OCI-LY7 (cell line): ENCODE measurements at regions not wholly inside any gene's neighbourhood (a gene's known extent, or its start where the extent isn't known, plus 50 kb on each side); places are given as distances from the start of the nearest gene placed in this dataset.

Experiments
- BruUV-seq: library from RNA; stranded (reverse); fragments of 400-500 nt; replicated peaks from 2 replicates; lab custom pipeline; 2021; lab: Mats Ljungman, UMichigan
- CTCF ChIA-PET: fragments of 300-600 bp; sonication (Branson Sonifier 250); formaldehyde crosslinking; loops from one replicate; lab custom pipeline; 2022; ENCODE audit warnings: antibody characterized with exemption; ENCODE audit not compliant: unreplicated experiment; lab: Charles Lee
- POLR2A ChIA-PET: fragments of 300-600 bp; sonication (Branson Sonifier 250); formaldehyde crosslinking; loops from one replicate; lab custom pipeline; 2022; ENCODE audit warnings: antibody characterized with exemption; lab: Charles Lee
- DNase-seq: peaks from one replicate; pipeline ENCODE4 v3.0.0-alpha.2; 2015; ENCODE audit warnings: low spot score
- H2AFZ ChIP-seq: fragments of 200-600 bp; sonication (generic), shearing (Covaris generic); 2 replicates; pipeline ENCODE4 v1.6.1; 2014; ENCODE audit warnings: mild to moderate bottlenecking, antibody characterized with exemption, low read length, moderate library complexity
- H3K27ac ChIP-seq: fragments of 200-600 bp; sonication (generic); 2 replicates; pipeline ENCODE4 v1.5.1; 2014; ENCODE audit warnings: mixed run types, low read depth, mild to moderate bottlenecking, moderate library complexity, low read length, inconsistent platforms; ENCODE audit not compliant: poor library complexity, severe bottlenecking
- H3K36me3 ChIP-seq: fragments of 200-600 bp; sonication (generic); 2 replicates; pipeline ENCODE4 v1.6.1; 2014; ENCODE audit warnings: mild to moderate bottlenecking, antibody characterized with exemption, low read length, moderate library complexity, mixed read lengths; ENCODE audit not compliant: insufficient read depth
- H3K4me1 ChIP-seq: fragments of 200-600 bp; sonication (generic); 2 replicates; pipeline ENCODE4 v1.5.1; 2014; ENCODE audit warnings: mild to moderate bottlenecking, low read length; ENCODE audit not compliant: insufficient read depth, poor library complexity, severe bottlenecking
- H3K4me2 ChIP-seq: fragments of 200-600 bp; sonication (generic); 2 replicates; pipeline ENCODE4 v1.6.1; 2014; ENCODE audit warnings: mild to moderate bottlenecking, low read length
- H3K4me3 ChIP-seq: fragments of 200-600 bp; sonication (generic); 2 replicates; pipeline ENCODE4 v1.5.1; 2014; ENCODE audit warnings: mild to moderate bottlenecking, low read depth, low read length; ENCODE audit not compliant: poor library complexity, severe bottlenecking
- H3K79me2 ChIP-seq: fragments of 200-600 bp; sonication (generic); 2 replicates; pipeline ENCODE4 v1.6.1; 2016; ENCODE audit warnings: low read depth, mild to moderate bottlenecking, low read length, moderate library complexity, mixed read lengths; ENCODE audit not compliant: insufficient read depth
- H3K9me2 ChIP-seq: fragments of 200-600 bp; sonication (generic); 2 replicates; pipeline ENCODE4 v1.6.1; 2016; ENCODE audit warnings: mild to moderate bottlenecking, low read length, mixed read lengths; ENCODE audit not compliant: insufficient read depth
- H3K9me3 ChIP-seq: fragments of 200-600 bp; sonication (generic); 2 replicates; pipeline ENCODE4 v1.6.1; 2014; ENCODE audit warnings: mild to moderate bottlenecking, mixed run types, low read length, mixed read lengths
- H4K20me1 ChIP-seq: fragments of 200-600 bp; sonication (generic); 2 replicates; pipeline ENCODE4 v1.6.1; 2014; ENCODE audit warnings: mild to moderate bottlenecking, antibody characterized with exemption, low read length, moderate library complexity, mixed read lengths; ENCODE audit not compliant: insufficient read depth
- CTCF ChIP-seq: fragments of 200-600 bp; sonication (generic); conservative IDR thresholded peaks from 2 replicates; pipeline ENCODE4 v1.5.1; 2014; ENCODE audit warnings: mild to moderate bottlenecking, antibody characterized with exemption, low read length, moderate library complexity, mixed read lengths
- EZH2phosphoT487 ChIP-seq: fragments of 200-600 bp; sonication (generic); IDR thresholded peaks from 2 replicates; pipeline ENCODE4 v1.6.1; 2018; ENCODE audit warnings: low read depth, borderline replicate concordance, mild to moderate bottlenecking, mixed run types, antibody characterized with exemption, low read length, moderate library complexity, mixed read lengths
- intact Hi-C: fragments of 100-400 bp; cut with micrococcal nuclease; formaldehyde crosslinking; loops from one replicate; pipeline ENCODE4 v1.10.0; 2022; ENCODE audit not compliant: unreplicated experiment

- Histone ChIP-seq H3K27ac (no peak overlapping the region), H3K36me3 (no peaks in the 10 kb centered on the region), H3K79me2 (no peaks in the 10 kb centered on the region), H3K9me2 (no peaks in the 10 kb centered on the region), H4K20me1 (no peaks in the 10 kb centered on the region), H2AFZ (no peak overlapping the region), H3K4me1 (no peaks in the 10 kb centered on the region), H3K9me3 (no peaks in the 10 kb centered on the region), H3K4me3 (no peak overlapping the region), H3K4me2 (no peak overlapping the region)
- ChIA-PET CTCF (no interaction called here), POLR2A (no interaction called here)
- intact Hi-C loops: no loop called here
- DNase-seq: no peak
- no TSS peak for BruUV-seq
- no peak for TF ChIP-seq CTCF
- TF ChIP-seq EZH2phosphoT487: no peak
These were observed 1123.5 kb upstream of the AUTS2 start for GRCh38 chr7:68474661-68475216.

- POLR2A ChIA-PET: interaction anchor here (0.6 kb wide), 1 partner anchor 502 kb away, joined by 3 read pairs; no protein-coding TSS in a partner anchor
- CTCF ChIA-PET: no interaction called here
- TF ChIP-seq CTCF (no peak), EZH2phosphoT487 (no peak)
These were observed 1121.3 kb upstream of the AUTS2 start for GRCh38 chr7:68476966-68477365.

GRCh38 chr7:68478326-68478725 is 1119.9 kb upstream of the AUTS2 start:
- no peak overlapping the region for H3K4me2 ChIP-seq
- DNase-seq: no peak
- no peaks in the 10 kb centered on the region for H3K4me1 ChIP-seq
- no peaks in the 10 kb centered on the region for H3K9me3 ChIP-seq
- H2AFZ ChIP-seq: no peak overlapping the region
- BruUV-seq: no TSS peak
- H4K20me1 ChIP-seq: no peaks in the 10 kb centered on the region
- H3K79me2 ChIP-seq: no peaks in the 10 kb centered on the region
- H3K27ac ChIP-seq: no peak overlapping the region
- ChIA-PET POLR2A (no interaction called here), CTCF (no interaction called here)
- intact Hi-C loops: no loop called here
- H3K9me2 ChIP-seq: no peaks in the 10 kb centered on the region
- H3K36me3 ChIP-seq: no peaks in the 10 kb centered on the region
- no peak overlapping the region for H3K4me3 ChIP-seq
- TF ChIP-seq CTCF: no peak

More at GRCh38 chr7:68476966-68477365, 1121.3 kb upstream of the AUTS2 start:
- Histone ChIP-seq H3K9me2 (no peaks in the 10 kb centered on the region), H4K20me1 (no peaks in the 10 kb centered on the region), H3K79me2 (no peaks in the 10 kb centered on the region), H3K27ac (no peak overlapping the region), H2AFZ (no peak overlapping the region), H3K36me3 (no peaks in the 10 kb centered on the region), H3K4me1 (no peaks in the 10 kb centered on the region), H3K4me2 (no peak overlapping the region), H3K9me3 (no peaks in the 10 kb centered on the region), H3K4me3 (no peak overlapping the region)
- no peak for DNase-seq
- no TSS peak for BruUV-seq
- intact Hi-C loops: no loop called here
